ENCODE measurements at regions not wholly inside any gene's neighbourhood (a gene's known extent, or its start where the extent isn't known, plus 50 kb on each side); places are given as distances from the start of the nearest gene placed in this dataset.

DNA sequence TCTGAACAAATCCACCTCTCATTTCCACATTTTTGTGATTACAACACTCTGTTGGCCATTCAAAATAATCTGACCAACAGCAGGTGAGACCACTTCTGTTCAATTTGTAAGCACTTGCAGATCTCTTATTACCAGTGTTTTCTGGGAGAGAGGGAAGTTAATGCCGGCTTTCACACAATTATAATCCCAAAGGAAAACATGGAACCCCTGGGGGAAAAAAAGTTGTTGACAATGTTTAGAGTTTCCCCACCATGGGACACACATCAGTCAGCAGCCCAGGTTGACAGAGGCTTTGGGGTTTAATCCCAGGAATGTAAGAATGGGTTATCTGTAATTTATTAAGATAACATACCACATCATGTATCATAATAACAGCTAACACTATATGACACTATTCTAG is 68.4 kb upstream of the TNFSF4 start:
- ChIA-PET CTCF (no interaction called here), POLR2A (no interaction called here)
- H3K4me1 Mint-ChIP-seq, result peaks cover 9% of the 10 kb centered on the region
- intact Hi-C loops (cut with micrococcal nuclease), result loop anchor here (5.0 kb wide), 1 partner anchor 38 kb away; no protein-coding TSS in a partner anchor
- no peaks in the 10 kb centered on the region for H3K9me3 Mint-ChIP-seq
- TF ChIP-seq, protein P1, sequence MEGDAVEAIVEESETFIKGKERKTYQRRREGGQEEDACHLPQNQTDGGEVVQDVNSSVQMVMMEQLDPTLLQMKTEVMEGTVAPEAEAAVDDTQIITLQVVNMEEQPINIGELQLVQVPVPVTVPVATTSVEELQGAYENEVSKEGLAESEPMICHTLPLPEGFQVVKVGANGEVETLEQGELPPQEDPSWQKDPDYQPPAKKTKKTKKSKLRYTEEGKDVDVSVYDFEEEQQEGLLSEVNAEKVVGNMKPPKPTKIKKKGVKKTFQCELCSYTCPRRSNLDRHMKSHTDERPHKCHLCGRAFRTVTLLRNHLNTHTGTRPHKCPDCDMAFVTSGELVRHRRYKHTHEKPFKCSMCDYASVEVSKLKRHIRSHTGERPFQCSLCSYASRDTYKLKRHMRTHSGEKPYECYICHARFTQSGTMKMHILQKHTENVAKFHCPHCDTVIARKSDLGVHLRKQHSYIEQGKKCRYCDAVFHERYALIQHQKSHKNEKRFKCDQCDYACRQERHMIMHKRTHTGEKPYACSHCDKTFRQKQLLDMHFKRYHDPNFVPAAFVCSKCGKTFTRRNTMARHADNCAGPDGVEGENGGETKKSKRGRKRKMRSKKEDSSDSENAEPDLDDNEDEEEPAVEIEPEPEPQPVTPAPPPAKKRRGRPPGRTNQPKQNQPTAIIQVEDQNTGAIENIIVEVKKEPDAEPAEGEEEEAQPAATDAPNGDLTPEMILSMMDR (IDR thresholded peaks at IDR 0.05), result no peak
- no peak for ATAC-seq (ENCODE audit: low read depth)
- no peaks in the 10 kb centered on the region for H3K27me3 Mint-ChIP-seq
- no peak for DNase-seq
- no peak overlapping the region for H3K4me3 Mint-ChIP-seq
- no peaks in the 10 kb centered on the region for H3K36me3 Mint-ChIP-seq (ENCODE audit: low read depth)
- no peak overlapping the region for H3K27ac Mint-ChIP-seq

DNA sequence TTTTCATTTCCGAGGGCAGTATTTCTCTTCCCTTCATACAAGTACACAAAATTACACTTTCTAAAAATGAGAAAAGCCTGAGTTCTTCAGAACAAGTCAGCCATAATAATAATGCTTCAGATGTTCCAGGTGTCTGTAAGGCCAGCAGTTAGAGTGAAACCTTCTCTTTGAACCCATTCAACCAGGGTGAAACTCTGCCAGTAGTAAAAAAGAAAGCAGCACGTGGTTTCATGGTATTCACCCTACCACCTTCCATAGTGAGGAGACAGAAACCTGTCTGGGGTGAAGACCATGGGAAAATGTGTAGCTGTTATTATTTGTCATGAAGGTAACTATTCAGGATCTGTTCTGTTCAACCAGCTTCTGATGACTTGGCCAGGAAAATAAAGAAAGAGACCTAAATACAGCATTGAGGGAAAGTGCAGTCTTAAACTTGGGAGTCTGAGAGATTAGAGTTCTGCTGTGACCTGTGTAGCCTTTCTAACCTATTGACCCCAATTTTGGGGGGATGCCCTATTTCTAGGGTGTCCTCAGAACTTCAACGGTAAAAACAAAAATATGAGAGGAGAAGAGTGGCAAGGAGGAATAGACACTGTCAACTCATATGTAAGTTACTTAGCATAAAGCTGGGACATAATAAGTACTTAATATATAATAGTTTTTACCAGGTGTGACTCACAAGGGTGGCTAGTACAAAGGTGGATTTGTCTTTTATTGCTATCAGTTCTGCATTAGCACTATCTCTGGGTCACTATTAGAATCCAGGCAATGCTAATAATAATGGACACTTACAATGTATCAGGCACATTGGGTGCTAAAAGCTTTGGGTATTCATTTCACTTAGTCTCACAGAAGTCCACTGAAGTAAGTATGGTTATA is 70.0 kb upstream of the TNFSF4 start:
- TF ChIP-seq, protein P1 (IDR thresholded peaks at IDR 0.05), result no peak
- no peak overlapping the region for H3K4me3 Mint-ChIP-seq
- DNase-seq, result no peak
- no peaks in the 10 kb centered on the region for H3K27me3 Mint-ChIP-seq
- intact Hi-C loops (cut with micrococcal nuclease), result loop anchor here (5.0 kb wide), 1 partner anchor 40 kb away; no protein-coding TSS in a partner anchor
- H3K27ac Mint-ChIP-seq, result no peak overlapping the region
- no peaks in the 10 kb centered on the region for H3K9me3 Mint-ChIP-seq
- no peaks in the 10 kb centered on the region for H3K36me3 Mint-ChIP-seq (ENCODE audit: low read depth)
- ChIA-PET CTCF (interaction anchor here (0.9 kb wide), 1 partner anchor 18 kb away, joined by 3 read pairs; no protein-coding TSS in a partner anchor), POLR2A (interaction anchor here (0.6 kb wide), 1 partner anchor 1002 kb away, joined by 3 read pairs; no protein-coding TSS in a partner anchor)
- peaks cover 9% of the 10 kb centered on the region for H3K4me1 Mint-ChIP-seq
- ATAC-seq (ENCODE audit: low read depth), result peak; percentile 14

DNA sequence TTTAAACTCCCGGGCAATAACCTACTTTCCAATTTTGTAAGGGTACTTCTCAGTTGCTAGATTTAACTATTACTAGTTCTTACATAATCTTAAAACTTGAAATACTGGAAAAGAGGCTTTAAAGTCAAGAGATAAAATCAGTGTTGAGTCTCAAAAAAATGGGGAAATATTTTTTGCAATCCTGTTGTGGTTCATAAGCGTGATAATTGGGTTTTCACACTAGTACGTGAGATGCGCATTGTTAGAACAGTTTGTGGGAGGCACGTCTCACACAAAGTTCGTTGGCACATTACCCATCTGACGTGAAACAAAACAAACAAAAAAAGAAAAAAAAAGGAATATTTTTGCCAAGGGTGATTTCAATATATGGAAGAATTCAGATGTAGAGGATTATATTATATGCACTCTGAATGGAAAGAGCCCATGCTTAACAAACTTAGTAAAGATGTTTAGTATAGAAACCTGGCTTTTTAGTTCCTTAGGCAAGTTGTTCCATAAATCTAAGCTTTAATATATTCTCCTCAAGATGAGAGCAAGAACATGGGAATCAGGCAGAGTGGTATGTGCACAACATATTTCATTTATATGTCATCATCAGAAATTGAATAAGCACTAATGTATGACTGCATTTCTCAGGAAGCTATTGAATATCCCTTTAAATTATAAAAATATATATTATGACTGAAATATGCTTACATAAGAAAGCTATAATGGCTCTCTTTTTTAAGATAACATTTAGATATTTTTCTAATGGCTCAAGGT is 73.9 kb upstream of the TNFSF4 start:
- H3K4me3 Mint-ChIP-seq, result no peak overlapping the region
- POLR2A ChIA-PET, result interaction anchor here (0.6 kb wide), 1 partner anchor 137 kb away, joined by 3 read pairs; no protein-coding TSS in a partner anchor
- H3K9me3 Mint-ChIP-seq, result no peaks in the 10 kb centered on the region
- H3K27ac Mint-ChIP-seq, result no peak overlapping the region
- DNase-seq (no peak), ATAC-seq (ENCODE audit: low read depth) (no peak)
- H3K27me3 Mint-ChIP-seq, result no peaks in the 10 kb centered on the region
- CTCF ChIA-PET, result no interaction called here
- H3K4me1 Mint-ChIP-seq, result peaks cover 20% of the 10 kb centered on the region
- intact Hi-C loops (cut with micrococcal nuclease), result no loop called here
- no peaks in the 10 kb centered on the region for H3K36me3 Mint-ChIP-seq (ENCODE audit: low read depth)
- TF ChIP-seq, protein P1 (IDR thresholded peaks at IDR 0.05), result no peak

DNA sequence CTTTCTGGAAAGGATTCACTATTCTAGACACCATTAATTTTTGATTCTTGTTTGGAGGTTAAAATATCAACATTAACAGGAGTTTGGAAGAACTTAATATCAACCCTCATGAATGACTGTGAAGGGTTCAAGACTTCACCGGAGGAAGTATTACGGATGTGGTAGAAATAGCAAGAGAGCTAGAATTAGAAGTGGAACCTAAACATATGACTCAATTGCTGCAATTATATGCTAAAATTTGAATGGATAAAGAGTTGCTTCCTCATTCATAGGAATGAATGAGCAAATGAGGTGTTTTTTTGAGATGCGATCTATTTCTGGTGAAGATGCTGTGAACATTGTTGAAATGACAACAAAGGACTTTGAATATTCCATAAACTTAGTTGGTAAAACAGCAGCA is 77.9 kb upstream of the TNFSF4 start:
- intact Hi-C loops (cut with micrococcal nuclease), result no loop called here
- H3K4me3 Mint-ChIP-seq, result no peak overlapping the region
- H3K27ac Mint-ChIP-seq, result no peak overlapping the region
- POLR2A ChIA-PET, result interaction anchor here (0.8 kb wide), 1 partner anchor 133 kb away, joined by 4 read pairs; no protein-coding TSS in a partner anchor
- CTCF ChIA-PET, result no interaction called here
- H3K36me3 Mint-ChIP-seq (ENCODE audit: low read depth), result no peaks in the 10 kb centered on the region
- H3K4me1 Mint-ChIP-seq, result peaks cover 10% of the 10 kb centered on the region
- DNase-seq (no peak), ATAC-seq (ENCODE audit: low read depth) (no peak)
- no peaks in the 10 kb centered on the region for H3K27me3 Mint-ChIP-seq
- no peaks in the 10 kb centered on the region for H3K9me3 Mint-ChIP-seq
- TF ChIP-seq, protein P1 (IDR thresholded peaks at IDR 0.05), result no peak

DNA sequence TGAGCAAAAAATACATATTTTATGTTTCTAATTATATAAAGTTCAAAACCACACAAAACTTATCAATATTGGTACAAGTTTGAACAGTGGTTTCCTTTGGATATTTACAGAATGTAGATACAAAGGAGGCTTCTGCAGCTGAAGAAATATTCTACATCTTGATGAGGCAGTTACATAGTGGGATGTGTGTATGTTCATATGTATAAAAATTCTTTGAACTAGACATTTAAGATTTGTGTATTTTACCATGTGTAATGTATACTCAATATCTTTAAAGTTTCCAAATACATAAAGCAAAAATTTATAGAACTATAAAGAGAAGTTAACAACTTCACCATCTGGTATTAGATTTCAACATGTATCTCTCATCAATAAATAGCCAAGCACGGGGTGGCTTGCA is 80.7 kb upstream of the TNFSF4 start:
- peaks cover 8% of the 10 kb centered on the region for H3K9me3 Mint-ChIP-seq
- DNase-seq (no peak), ATAC-seq (ENCODE audit: low read depth) (no peak)
- H3K36me3 Mint-ChIP-seq (ENCODE audit: low read depth), result peaks cover 2% of the 10 kb centered on the region
- intact Hi-C loops (cut with micrococcal nuclease), result no loop called here
- TF ChIP-seq, protein P1 (IDR thresholded peaks at IDR 0.05), result no peak
- no peak overlapping the region for H3K27ac Mint-ChIP-seq
- ChIA-PET CTCF (no interaction called here), POLR2A (no interaction called here)
- H3K4me3 Mint-ChIP-seq, result no peak overlapping the region
- peaks cover 13% of the 10 kb centered on the region for H3K4me1 Mint-ChIP-seq
- no peaks in the 10 kb centered on the region for H3K27me3 Mint-ChIP-seq

All from activated B cell treated with CpG ODN at 0.5 μM for 24 hours (primary cell).